ENCODE measurements at regions not wholly inside any gene's neighbourhood (a gene's known extent, or its start where the extent isn't known, plus 50 kb on each side); places are given as distances from the start of the nearest gene placed in this dataset.

DNA sequence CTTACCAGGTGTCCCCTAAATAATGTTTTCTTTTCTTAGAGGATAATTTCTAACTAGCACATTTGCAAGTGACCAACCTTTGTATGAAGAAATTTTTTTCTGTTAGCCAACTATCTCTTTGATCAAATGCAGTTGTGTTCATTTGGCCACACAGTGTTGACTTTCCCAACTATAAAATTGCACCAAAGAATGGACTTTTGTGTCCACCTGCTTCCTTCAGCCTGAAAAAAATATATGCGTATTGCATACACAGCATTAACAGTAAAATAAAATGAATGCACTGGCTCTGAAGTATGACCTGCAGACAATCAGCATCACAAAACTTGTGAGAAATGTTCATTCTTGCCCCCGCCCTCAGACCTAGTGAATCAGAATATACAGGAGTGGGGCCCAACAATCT lies 342.0 kb downstream of the SEC23A start:
- DNase-seq: no peak

DNA sequence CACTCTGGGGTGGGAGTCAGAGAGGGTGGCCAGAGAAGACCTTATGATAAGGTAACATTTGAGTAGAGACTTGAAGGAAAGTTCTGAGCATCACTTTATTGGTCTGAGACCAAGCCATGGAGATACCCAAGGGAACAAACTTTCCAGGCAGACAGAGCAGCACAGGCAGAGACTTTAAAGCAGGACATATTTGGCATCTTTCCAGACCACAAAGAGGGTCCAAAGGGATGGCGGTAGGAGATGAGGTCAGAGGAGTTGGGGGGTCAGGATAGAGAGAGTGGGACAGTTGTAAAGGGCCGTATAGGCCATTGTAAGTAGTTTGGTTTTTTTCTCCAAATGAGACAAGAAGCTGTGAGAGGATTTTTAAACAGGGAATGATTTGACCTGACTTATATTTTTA lies 344.4 kb downstream of the SEC23A start:
- DNase-seq: no peak

DNA sequence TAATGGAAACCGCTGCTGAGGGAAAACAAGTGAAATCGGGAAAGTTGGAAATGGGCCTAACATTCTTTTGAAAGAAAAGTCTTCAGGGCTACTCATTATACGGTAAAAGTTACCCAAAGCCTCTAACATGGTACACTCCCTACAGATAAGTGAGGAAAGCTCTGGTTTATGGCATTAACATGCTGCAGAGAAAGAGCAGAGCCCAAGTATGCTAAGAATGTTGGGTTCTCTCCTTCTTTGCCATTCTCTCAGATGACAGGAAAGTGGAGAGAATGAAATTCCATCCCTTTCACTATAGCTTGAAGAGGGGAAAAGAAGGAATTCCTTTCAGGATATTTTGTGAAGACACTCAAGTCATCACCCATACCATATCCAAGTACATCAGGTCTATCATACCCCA lies 348.0 kb downstream of the SEC23A start:
- no peak for DNase-seq

DNA sequence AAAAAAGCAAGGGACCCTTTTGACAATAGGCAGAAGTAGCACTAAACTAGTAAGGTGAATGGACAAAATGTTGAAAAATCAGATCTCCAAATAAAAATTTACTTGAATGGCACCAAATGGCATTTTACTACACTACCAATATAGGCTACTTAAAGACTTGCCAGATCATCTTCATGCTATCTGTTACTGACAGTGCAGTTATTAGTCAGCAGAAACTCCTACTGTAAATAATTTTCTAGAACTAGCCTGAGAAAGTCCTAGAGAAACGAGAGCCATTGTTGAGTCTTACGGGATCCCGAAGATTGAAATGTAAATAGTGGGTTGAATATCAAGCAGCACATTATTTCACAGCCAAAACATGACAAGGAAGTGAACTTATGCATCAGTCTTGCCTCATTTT lies 350.3 kb downstream of the SEC23A start:
- DNase-seq: no peak

DNA sequence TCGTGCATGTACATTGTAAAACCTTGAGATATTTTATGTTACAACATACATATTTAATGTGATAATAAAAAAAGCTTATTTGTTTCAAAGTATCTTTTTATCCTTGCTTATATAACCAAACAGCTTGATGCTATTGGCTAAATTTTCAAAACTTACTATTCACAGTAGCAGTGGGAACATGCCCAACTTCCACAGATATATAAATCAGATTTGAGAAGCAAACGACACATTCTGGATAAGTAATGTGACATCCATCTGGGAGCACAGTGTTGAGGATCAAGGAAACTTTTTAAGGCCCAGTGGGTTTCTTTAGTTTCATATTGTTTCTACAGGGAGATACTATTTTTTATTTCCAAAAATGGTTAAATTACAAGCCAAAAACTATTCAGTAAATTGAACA lies 350.7 kb downstream of the SEC23A start:
- DNase-seq: no peak

DNA sequence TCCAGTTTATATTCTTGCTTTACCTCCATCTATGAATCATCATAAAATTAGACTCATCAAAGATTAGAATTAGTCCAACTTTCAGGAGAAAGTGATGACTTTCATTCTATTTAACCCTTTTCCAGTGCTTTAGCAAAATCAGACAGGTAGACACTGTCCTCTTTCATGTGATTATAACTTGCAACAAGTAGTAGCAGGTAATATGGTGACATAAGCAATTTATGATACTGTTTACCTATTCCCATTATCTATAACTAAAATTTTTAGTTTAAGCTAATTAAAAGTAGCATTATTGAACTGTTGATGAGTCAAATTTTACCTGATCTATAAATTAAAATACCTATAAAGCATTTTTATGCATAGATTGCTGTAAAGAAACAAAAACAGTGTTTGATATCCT lies 351.6 kb downstream of the SEC23A start:
- no peak for DNase-seq

DNA sequence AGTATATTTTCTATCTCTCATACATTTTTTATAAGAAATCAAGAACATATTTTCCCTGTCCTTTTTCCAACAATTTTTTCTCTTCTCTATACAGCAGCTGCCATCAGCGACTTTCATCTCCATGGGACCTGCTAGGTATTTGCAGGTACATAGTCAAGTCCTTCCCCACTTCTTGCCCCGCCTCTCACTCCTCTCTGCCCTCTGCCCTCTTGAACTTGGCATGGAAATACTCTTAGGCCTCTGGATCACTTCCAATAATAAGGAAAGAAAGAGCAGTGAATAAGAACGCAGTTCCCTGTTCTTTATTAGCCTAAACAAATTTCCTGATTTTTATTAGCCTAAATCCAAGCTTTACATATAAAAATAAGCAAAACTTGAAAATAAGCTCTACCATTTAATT lies 353.1 kb downstream of the SEC23A start:
- DNase-seq: no peak

DNA sequence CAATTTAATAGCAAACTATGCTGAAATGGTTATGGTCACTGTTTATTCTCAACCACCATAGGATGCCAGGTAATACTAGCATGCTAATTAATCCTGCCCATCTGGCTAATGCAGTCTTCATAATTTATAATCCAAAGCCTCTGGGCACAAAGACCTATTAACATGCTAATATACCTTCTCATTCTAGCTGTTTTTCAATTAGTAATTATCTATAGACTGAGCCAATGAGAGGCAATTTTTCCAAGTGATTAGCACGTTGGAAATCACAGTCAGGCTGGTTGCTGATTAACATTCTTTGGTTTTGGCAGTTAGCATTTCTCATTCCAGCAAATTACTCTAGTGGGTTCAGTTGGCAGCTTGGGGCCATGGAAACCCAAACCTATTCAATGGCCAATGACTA lies 357.2 kb downstream of the SEC23A start:
- no peak for DNase-seq

DNA sequence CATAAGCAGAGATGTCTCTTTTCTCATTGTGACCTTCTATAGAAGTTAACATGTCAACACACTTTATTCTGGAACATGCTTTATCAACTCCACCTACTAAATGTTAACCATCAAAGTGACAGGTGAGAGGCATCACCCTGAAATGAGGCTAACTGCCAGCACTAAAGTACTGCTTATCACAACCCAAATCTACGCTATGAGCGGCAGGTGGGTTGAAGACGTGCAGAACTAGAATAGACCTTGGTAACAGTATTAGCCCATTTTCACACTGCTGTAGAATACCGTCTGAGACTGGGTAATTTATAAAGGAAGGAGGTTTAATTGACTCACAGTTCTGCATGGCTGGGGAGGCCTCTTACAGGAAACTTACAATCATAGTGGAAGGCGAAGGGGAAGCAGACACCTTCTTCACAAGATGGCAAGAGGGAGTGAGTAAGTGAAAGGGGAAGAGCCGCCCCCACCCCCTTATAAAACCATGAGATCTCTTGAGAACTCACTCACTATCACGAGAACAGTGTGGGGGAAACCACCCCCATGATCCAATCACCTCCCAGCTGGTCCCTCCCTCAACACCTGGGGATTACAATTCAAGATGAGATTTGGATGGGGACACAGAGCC lies 359.0 kb downstream of the SEC23A start:
- DNase-seq: no peak

DNA sequence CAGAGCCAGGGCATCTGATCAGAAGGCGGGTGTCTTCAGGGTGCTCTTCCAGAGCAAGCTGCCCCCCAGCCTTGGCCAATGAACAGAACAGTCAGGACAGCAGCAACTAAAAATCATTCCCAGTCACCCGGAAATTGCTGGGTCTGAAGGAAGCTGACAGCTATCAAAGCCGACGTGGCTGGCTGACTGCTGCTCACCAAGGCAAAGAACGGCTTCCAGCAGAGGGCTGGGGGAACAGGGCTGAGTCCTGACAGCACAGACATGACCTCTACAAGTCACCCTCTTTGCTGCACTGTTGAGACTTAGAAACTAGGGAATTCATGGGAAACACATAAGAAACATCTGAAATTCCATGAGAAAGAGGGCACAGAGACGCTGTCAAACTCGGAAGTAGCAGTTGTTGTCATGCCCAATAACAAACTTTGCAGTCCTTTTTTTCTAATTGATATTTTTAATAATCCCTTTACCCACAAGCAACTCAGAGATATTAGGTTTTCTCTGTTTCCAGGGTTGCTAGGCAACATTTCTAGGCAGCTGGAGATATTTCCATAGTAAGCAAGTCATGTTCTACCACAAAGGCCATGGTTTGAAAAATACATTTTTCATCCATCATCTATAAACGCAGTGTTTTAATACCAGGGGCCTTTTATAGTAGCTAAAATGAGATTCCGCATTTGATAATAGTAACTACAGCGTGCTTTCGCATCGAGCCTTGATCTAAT lies 365.2 kb downstream of the SEC23A start:
- no peak for DNase-seq

DNA sequence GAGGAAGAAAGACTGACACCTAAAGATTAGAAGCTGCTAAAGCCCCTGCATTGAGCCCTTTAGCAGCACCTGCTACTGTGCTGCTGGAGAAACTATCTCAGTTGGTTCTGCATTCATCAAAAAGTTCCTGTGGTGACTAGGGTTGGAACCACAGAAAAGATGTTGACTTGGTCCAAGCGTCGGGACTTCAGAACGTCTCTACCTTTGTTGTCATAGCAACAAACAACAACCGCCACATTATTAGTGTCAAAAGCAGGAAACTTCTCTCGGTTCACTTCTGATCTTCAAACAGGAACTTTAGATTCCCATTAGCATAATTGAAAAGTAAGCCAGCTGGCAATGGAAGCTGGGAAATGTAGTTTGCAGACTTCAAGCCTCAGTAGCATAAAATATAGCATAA lies 368.0 kb downstream of the SEC23A start:
- no peak for DNase-seq

DNA sequence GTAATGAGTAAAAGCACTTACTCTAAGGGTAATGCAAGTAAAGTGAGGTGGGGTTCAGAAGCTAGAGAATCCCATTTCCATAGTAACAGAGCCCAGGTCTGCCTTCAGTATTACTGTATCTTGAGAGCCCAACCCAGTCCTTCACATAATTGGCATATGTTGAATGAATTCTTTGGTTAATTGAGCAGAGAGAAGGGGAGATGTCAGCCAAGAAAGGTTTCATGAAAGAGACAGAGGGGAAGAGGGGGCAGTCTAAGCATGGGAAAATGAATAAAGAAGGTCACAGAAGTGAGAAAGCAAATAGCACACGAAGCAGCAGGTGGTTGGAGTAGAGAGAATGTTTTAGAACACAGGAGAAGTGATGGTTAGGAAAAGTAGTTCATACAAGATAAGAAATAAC lies 371.1 kb downstream of the SEC23A start:
- no peak for DNase-seq

DNA sequence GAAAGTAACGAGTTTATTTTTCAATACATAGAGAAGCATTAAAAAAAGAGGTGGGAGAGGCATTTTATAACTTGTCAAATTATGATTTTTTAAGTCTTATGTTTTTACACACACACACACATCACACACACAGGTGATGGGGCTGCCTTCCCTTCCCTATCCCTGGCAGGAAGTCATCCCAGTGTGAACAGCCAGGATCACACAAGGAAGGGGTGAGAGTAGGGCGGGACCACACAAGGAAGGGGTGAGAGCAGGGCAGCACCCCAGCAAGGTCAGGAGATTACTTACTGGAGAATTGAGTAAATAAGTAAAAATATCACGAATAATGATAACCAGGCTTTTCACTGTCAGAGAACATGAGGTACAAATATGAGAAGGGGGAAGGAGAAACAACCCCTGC lies 372.6 kb downstream of the SEC23A start:
- DNase-seq: no peak

DNA sequence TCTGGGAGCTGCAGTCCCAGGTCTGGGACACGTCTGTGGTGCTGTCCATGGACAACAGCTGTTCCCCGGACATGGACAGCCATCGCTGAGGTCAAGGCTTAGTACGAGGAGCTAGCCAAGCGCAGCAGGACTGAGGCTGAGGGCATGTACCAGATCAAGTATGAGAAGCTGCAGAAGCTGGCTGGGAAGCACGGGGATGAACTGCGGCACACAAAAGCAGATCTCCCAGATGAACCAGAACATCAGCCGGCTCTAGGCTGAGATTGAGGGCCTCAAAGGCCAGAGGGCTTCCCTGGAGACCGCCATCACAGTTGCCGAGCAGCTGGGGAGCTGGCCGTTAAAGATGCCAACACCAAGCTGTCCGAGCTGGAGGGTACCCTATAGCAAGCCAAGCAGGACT lies 375.3 kb downstream of the SEC23A start:
- DNase-seq: no peak

DNA sequence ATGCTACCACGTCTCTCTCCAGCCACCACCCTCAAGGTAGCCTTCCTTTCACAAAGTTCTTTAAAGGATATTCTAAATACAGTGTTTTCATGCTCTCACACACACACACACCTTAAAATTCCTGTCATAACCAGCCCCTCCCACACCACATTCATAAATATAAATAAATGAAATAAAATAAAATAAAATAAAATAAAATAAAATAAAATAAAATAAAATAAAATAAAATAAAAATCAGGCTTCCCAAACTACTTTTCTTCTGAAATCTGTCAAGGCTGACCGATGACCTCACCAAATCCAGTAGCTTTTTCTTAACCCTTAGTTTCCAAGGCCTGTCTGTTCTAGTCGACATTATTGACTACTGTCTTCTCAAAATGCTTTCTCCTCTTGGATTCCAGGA lies 378.4 kb downstream of the SEC23A start:
- DNase-seq: no peak

DNA sequence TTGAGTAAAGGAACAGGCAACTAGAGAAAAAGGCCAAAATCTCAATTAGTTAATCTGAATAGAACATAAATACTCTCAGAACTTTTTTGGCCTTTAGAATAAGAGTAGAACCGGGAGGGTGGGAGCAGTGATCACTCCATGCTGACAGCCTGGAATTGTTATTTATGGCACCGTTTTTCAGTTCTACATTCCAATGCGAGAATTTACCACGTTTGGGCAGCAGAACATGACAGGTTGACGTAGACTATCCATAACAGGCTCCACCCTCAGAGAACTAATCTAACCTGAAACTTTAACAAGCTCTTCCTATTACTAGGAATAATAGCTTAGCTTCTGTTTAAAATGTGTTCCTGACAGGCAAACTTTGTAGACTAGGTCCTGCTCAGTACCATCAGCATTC lies 379.1 kb downstream of the SEC23A start:
- no peak for DNase-seq

DNA sequence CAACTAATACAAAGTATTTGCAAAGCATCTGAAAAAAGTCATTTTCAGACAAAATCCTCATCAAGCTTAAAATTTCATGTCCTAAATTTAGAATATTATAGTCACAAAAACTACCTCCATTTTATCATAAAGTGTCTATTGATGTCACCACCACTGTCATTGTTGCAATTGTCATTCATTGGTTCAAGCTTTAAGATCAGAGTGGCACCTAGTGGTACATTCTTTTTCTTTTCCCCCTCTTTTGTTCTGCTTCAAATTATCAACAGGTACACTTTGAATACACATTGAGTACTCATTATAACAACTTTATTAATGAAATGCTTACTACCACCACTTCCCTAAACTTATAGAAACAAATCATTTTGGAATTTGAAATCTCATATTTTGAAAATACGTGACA lies 379.8 kb downstream of the SEC23A start:
- DNase-seq: no peak

DNA sequence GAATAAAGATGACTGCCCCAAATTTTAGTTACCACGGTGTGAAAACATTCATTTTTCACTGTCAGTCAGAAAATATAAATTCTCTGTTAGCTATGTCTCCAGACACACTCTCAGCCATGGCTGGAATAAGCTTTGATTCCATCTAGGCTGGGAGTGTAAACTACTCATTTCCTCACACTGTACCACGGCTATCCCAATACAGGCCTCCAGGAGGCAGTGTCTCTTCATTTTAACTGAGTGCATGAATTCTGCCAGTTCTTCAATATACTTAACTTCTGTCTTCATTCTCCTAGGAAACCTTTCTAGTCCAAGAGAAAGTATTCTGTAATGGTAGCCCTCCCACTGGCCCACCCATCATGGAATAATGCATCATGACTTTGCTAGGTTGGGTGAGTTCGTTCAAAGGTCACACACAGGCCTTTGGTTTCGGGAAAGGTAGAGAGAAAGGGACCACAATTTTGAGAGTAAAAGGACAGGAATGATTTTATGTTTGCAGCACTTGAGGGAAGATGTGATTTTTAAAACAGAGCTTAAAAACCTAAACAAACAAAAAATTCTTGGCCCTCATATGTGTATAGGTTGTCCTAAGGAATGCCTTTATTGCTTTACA lies 381.1 kb downstream of the SEC23A start:
- peak; percentile 61 for DNase-seq

DNA sequence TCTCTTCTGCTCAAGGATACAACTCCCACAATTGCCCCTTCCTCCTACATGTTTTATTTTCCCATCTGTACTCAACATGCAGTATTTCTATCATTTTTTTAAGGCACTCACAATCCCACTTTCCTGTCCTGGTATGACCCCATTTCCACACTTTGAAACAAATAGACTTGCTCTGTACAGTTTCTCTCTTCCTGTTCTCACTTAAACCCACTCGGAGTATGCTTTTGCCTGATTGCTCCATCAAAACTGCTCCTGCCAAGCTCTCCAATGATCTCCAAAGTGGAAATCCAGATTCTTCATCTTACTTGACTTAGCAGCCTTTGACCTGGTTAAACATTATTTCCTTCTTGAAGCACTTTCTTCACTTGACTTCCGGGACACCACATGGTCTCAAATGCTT lies 384.5 kb downstream of the SEC23A start:
- DNase-seq: no peak

DNA sequence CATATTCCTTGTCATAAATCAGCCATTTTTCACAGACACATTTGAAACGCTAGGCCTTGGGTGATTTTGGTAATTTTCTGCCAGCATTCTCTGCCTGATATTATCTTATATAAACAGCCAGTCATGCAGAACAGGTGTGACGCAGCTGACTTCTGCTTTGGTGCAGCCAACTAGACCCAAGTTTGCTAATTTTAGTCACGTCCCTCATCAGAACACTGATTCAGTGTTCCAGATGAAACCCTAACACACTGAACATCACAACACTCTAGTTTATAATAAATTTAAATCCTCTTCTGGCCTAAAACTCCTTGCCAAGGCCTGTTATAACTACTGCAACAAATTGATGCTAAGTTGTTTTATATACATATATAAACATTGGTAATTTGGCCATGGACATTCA lies 386.1 kb downstream of the SEC23A start:
- DNase-seq: peak; percentile 40

DNA sequence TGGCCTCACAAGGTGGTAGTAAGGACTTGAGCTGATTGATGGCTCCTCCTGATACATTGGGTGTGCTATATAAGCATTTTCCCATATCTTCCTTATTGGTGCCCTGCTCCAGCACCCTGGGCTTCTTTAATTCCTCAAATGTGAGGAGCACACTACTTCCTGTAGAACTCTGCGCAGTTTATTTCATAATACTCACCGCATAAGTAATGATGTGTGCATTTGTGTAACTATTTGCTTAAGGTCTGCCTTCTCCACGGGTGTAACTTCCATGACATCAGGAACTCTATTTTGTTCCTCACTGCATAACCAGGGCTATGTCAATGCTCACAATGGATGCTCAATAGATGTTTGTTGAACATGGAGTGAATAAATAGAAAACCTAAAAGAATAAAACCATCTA lies 392.2 kb downstream of the SEC23A start:
- no peak for DNase-seq

DNA sequence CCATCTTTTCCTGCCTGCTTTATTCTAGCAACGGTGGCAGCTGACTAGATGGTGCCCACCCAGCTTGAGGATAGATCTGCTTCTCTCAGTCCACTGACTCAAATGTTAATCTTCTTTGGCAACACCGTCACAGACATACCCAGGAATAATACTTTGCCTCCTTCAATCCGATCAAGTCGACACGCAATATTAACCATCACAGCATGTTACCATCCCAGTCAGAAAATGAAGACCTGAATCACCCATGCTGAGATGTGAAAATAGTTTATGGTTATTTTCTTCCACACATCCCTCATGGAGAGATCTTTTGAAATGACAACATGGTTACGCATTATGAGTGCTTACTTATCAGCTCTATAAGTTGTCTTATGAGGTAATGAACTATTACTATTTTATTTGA lies 392.8 kb downstream of the SEC23A start:
- no peak for DNase-seq

DNA sequence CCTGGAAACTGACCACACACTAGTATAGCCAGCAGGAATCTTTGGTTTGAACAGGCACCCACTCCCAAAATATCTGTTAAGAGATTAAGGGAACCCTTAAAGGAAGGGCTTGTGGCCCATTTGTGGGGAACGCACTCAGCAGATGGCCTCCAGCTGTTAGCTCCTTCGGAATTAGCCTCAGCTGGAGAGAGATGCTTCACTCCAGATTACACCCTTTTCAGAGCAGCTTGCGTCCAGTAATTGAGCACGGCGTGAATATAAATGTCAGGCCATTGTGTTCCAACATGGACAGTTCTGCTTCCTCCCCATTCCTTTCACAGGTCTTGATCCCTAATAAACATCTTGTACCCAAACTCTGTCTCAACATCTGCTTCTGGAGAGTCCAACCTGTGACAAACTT lies 397.8 kb downstream of the SEC23A start:
- DNase-seq: no peak

DNA sequence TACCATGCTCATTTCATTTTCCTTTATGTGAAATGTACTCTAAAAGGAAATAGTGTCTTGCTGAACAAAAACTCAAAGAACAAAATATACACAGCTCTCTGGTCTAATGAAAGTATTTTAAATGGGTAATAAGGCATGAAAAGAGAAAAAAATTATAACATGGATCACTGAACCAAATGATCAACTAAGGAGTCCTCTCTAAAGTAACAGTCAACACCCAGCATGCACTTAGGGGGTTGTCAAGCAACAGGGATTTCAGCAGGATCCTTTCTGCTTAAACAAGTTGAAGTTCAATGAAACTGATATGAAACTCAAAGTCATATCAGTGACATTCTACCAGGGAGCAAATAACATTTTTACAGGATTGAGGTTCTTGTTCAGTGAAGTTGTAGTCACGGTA lies 398.8 kb downstream of the SEC23A start:
- no peak for DNase-seq

DNA sequence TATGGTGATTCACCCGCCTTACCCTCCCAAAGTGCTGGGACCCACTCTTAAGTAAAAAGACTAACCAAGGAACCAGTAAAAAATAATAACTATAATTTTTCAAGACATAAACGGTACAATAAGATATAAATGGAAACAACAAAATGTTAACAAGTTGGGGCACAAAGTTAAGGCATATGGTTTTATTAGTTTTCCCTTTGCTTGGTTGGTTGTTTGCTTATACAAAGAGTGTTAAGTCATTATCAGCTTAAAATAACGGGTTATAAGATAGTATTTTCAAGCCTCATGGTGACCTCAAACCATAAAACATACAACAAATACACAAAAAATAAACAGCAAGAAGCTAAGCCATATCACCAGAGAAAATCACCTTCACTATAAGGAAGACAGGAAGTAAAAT lies 406.1 kb downstream of the SEC23A start:
- DNase-seq: no peak

Measured in right hindlimb (tissue), 1 donor.